ENCODE measurements at regions not wholly inside any gene's neighbourhood (a gene's known extent, or its start where the extent isn't known, plus 50 kb on each side); places are given as distances from the start of the nearest gene placed in this dataset.

- no peak for TF ChIP-seq CTCF (conservative IDR thresholded peaks at IDR 0.05; ENCODE audit: control insufficient read depth, insufficient read depth, low read depth, low read length)
Observed at GRCh38 chr11:13876423-13876822, 86.1 kb upstream of the SPON1 start.

GRCh38 chr11:13878077-13878476 lies 84.4 kb upstream of the SPON1 start:
- TF ChIP-seq CTCF (conservative IDR thresholded peaks at IDR 0.05; ENCODE audit: control insufficient read depth, insufficient read depth, low read depth, low read length): no peak
- DNase-seq (ENCODE audit: low read depth): no peak
- no peak overlapping the region for H3K4me3 ChIP-seq (ENCODE audit: control insufficient read depth, low read depth, low read length)

More at GRCh38 chr11:13876423-13876822, 86.1 kb upstream of the SPON1 start:
- no peak for DNase-seq (ENCODE audit: low read depth)
- no peak overlapping the region for H3K4me3 ChIP-seq (ENCODE audit: control insufficient read depth, low read depth, low read length)

- TF ChIP-seq CTCF (conservative IDR thresholded peaks at IDR 0.05; ENCODE audit: control insufficient read depth, insufficient read depth, low read depth, low read length): no peak
- DNase-seq (ENCODE audit: low read depth): no peak
- no peak overlapping the region for H3K4me3 ChIP-seq (ENCODE audit: control insufficient read depth, low read depth, low read length)
Observed at GRCh38 chr11:13880634-13881033, 81.9 kb upstream of the SPON1 start.

GRCh38 chr11:13881226-13881905 lies 81.2 kb upstream of the SPON1 start:
- DNase-seq (ENCODE audit: low read depth): no peak
- TF ChIP-seq CTCF (conservative IDR thresholded peaks at IDR 0.05; ENCODE audit: control insufficient read depth, insufficient read depth, low read depth, low read length): no peak
- no peak overlapping the region for H3K4me3 ChIP-seq (ENCODE audit: control insufficient read depth, low read depth, low read length)

- no peak overlapping the region for H3K4me3 ChIP-seq (ENCODE audit: control insufficient read depth, low read depth, low read length)
- no peak for DNase-seq (ENCODE audit: low read depth)
- TF ChIP-seq CTCF (conservative IDR thresholded peaks at IDR 0.05; ENCODE audit: control insufficient read depth, insufficient read depth, low read depth, low read length): no peak
Observed at GRCh38 chr11:13883042-13883441, 79.5 kb upstream of the SPON1 start.

GRCh38 chr11:13883589-13883988 lies 78.9 kb upstream of the SPON1 start:
- DNase-seq (ENCODE audit: low read depth): no peak
- no peak overlapping the region for H3K4me3 ChIP-seq (ENCODE audit: control insufficient read depth, low read depth, low read length)
- TF ChIP-seq CTCF (conservative IDR thresholded peaks at IDR 0.05; ENCODE audit: control insufficient read depth, insufficient read depth, low read depth, low read length): no peak

All from fibroblast of mammary gland (primary cell).